ENCODE measurements at regions not wholly inside any gene's neighbourhood (a gene's known extent, or its start where the extent isn't known, plus 50 kb on each side); places are given as distances from the start of the nearest gene placed in this dataset.

- TF ChIP-seq POLR2AphosphoS5 (IDR thresholded peaks at IDR 0.05; ENCODE audit: low read depth) (no peak), CTCF (IDR thresholded peaks at IDR 0.05; ENCODE audit: insufficient read depth, low read length) (no peak), SPI1 (IDR thresholded peaks at IDR 0.05; ENCODE audit: borderline replicate concordance, low read depth) (peak; percentile 81), GABPA (IDR thresholded peaks at IDR 0.05; ENCODE audit: low read depth) (no peak)
- DNase-seq (ENCODE audit: low read depth in 1 of 2, low spot score in 1 of 2): no peak
Observed at GRCh38 chrX:69076088-69076487, 89.2 kb downstream of the PJA1 start.

GRCh38 chrX:69074726-69075125 is 90.5 kb downstream of the PJA1 start:
- Histone ChIP-seq H3K4me3 (replicated peaks; ENCODE audit: insufficient read depth, low read length) (no peak overlapping the region), H3K27ac (replicated peaks) (no peak overlapping the region), H3K27me3 (ENCODE audit: insufficient read depth, poor library complexity, severe bottlenecking) (no peaks in the 10 kb centered on the region)
- no peak for DNase-seq (ENCODE audit: low read depth in 1 of 2, low spot score in 1 of 2)
- TF ChIP-seq GABPA (IDR thresholded peaks at IDR 0.05; ENCODE audit: low read depth) (no peak), SPI1 (IDR thresholded peaks at IDR 0.05; ENCODE audit: borderline replicate concordance, low read depth) (no peak)

More at GRCh38 chrX:69076088-69076487, 89.2 kb downstream of the PJA1 start:
- Histone ChIP-seq H3K4me3 (replicated peaks; ENCODE audit: insufficient read depth, low read length) (no peak overlapping the region), H3K27me3 (ENCODE audit: insufficient read depth, poor library complexity, severe bottlenecking) (no peaks in the 10 kb centered on the region), H3K27ac (replicated peaks) (no peak overlapping the region)

GRCh38 chrX:69073721-69074120 is 91.5 kb downstream of the PJA1 start:
- TF ChIP-seq REST (IDR thresholded peaks at IDR 0.05; ENCODE audit: insufficient replicate concordance, low read depth): no peak
- no peak for TF ChIP-seq GABPA (IDR thresholded peaks at IDR 0.05; ENCODE audit: low read depth)
- no peak for TF ChIP-seq CTCF (IDR thresholded peaks at IDR 0.05; ENCODE audit: insufficient read depth, low read length)
- TF ChIP-seq SPI1 (IDR thresholded peaks at IDR 0.05; ENCODE audit: borderline replicate concordance, low read depth): no peak
- TF ChIP-seq POLR2AphosphoS5 (IDR thresholded peaks at IDR 0.05; ENCODE audit: low read depth): no peak
- no peak overlapping the region for H3K27ac ChIP-seq (replicated peaks)
- DNase-seq (ENCODE audit: low read depth in 1 of 2, low spot score in 1 of 2): no peak
- no peaks in the 10 kb centered on the region for H3K27me3 ChIP-seq (ENCODE audit: insufficient read depth, poor library complexity, severe bottlenecking)
- H3K4me3 ChIP-seq (replicated peaks; ENCODE audit: insufficient read depth, low read length): no peak overlapping the region

GRCh38 chrX:69073241-69073640 is 92.0 kb downstream of the PJA1 start:
- H3K27ac ChIP-seq (replicated peaks): no peak overlapping the region
- no peak for DNase-seq (ENCODE audit: low read depth in 1 of 2, low spot score in 1 of 2)
- no peaks in the 10 kb centered on the region for H3K27me3 ChIP-seq (ENCODE audit: insufficient read depth, poor library complexity, severe bottlenecking)
- H3K4me3 ChIP-seq (replicated peaks; ENCODE audit: insufficient read depth, low read length): no peak overlapping the region
- no peak for TF ChIP-seq REST (IDR thresholded peaks at IDR 0.05; ENCODE audit: insufficient replicate concordance, low read depth)
- TF ChIP-seq POLR2AphosphoS5 (IDR thresholded peaks at IDR 0.05; ENCODE audit: low read depth): no peak
- TF ChIP-seq GABPA (IDR thresholded peaks at IDR 0.05; ENCODE audit: low read depth): no peak
- no peak for TF ChIP-seq CTCF (IDR thresholded peaks at IDR 0.05; ENCODE audit: insufficient read depth, low read length)
- no peak for TF ChIP-seq SPI1 (IDR thresholded peaks at IDR 0.05; ENCODE audit: borderline replicate concordance, low read depth)

Measured in HL-60 (cell line).